Ectodermal cell (in vitro differentiated cells): ENCODE measurements at regions not wholly inside any gene's neighbourhood (a gene's known extent, or its start where the extent isn't known, plus 50 kb on each side); places are given as distances from the start of the nearest gene placed in this dataset.

Experiments used
- H3K27ac ChIP-seq: 2 replicates; pipeline ENCODE4 v1.7.0; 2013; ENCODE audit warnings: mild to moderate bottlenecking, low read depth, low read length; ENCODE audit not compliant: insufficient read depth, poor library complexity, severe bottlenecking
- H3K27me3 ChIP-seq: 2 replicates; pipeline ENCODE4 v1.7.0; 2013; ENCODE audit warnings: mild to moderate bottlenecking, low read length; ENCODE audit not compliant: insufficient read depth, control insufficient read depth, poor library complexity, severe bottlenecking
- H3K36me3 ChIP-seq: one replicate; pipeline ENCODE4 v1.7.0; 2013; ENCODE audit warnings: low read length; ENCODE audit not compliant: control insufficient read depth, insufficient read depth
- H3K4me1 ChIP-seq: one replicate; pipeline ENCODE4 v1.7.0; 2013; ENCODE audit warnings: low read length; ENCODE audit not compliant: control insufficient read depth, insufficient read depth
- H3K4me3 ChIP-seq: 2 replicates; pipeline ENCODE4 v1.7.0; 2013; ENCODE audit warnings: low read depth, low read length, control low read depth; ENCODE audit not compliant: insufficient read depth
- H3K9me3 ChIP-seq: 2 replicates; pipeline ENCODE4 v1.7.0; 2013; ENCODE audit warnings: mild to moderate bottlenecking, low read length, moderate library complexity; ENCODE audit not compliant: control insufficient read depth
- WGBS, 2 experiments: methylation state at CpG; one replicate each; pipeline ENCODE4 v1.1.7; 2013; ENCODE audit warnings: missing lambda C conversion rate in 2 of 2; 5-methylcytosine and 5-hydroxymethylcytosine counted together

DNA sequence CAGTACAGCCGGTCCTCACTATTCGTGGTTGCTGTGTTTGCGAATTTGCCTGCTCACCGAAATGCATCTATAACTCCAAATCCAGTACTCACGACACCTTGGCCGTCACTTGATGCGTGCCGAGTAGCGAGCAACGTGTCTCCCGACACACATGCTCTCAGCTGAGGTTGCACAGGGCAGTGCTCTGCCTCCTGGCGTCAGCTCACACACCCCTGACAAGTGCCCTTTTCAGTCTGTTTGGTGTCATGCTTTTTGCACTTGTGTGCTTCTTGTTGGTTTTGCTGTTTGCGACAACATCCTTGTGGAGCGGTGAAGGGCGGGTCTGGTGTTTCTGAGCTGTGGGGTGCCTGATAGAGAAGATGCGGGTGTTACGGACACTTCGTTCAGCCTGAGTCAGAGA is 110.4 kb upstream of the RFLNA start:
- WGBS, 2 experiments: 94% methylated on average over 18 of the region's 18 CpGs
- H3K27me3 ChIP-seq: no peaks in the 10 kb centered on the region
- H3K4me3 ChIP-seq: no peak overlapping the region
- H3K27ac ChIP-seq: no peak overlapping the region
- no peaks in the 10 kb centered on the region for H3K36me3 ChIP-seq
- H3K4me1 ChIP-seq: peaks cover 25% of the 10 kb centered on the region
- H3K9me3 ChIP-seq: no peaks in the 10 kb centered on the region

DNA sequence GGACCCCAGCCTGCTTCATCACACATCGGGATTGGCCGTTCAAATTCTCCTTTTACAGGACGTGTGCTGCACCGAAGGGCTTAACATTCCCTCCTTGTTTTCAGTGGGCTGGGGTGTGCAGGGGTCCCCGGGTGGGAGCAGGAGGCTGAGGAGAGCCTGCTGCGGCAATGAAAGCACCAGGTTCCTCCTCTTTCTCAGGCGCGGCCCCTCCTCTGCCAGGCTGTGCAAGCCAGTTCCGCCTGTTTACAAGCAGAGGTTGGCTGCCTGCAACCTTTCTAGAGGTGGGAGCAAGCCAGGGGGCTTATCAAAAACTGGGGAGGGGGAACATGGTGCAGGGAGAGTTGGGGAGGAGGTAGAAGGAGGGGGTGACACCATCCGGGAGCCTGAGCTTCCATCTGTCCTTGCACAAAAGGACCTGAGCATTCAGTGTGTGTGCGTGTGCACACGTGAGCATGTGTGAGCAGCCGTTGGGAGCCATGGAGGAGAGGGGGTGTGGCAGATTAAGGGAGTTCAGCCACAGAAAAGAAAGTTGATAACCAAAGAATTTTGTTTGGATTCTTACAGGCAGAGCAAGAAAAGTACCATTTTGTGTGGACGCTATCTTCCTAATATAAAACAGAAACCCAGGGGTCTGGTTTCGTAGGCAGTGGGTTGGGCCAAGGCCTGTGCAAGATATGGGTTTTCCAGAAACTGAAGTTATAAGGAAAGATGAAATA is 108.8 kb upstream of the RFLNA start:
- Histone ChIP-seq H3K27ac (no peak overlapping the region), H3K4me3 (no peak overlapping the region), H3K36me3 (no peaks in the 10 kb centered on the region), H3K4me1 (peaks cover 25% of the 10 kb centered on the region), H3K27me3 (no peaks in the 10 kb centered on the region), H3K9me3 (no peaks in the 10 kb centered on the region)
- WGBS, 2 experiments: 63% methylated on average over 15 of the region's 15 CpGs

DNA sequence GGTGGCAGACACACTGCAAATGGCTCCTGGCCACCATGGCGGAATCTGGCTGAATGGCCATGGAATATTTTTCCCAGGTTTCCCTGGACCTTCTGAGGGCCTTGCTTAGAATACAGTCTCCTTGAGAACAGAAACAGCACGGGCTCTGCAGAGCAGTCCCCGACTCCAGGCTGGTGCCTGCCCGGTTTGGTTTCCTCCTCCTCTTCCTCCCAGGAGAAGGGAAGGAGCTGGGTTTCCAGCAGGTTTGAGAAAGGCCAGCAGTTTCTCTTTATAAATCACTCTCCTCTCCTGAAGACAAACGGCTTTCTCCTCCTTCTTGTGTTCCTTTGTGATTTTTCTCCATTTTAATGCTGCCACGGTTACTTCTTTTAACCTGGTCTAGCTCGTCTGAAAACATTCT is 106.8 kb upstream of the RFLNA start:
- Histone ChIP-seq H3K27me3 (no peaks in the 10 kb centered on the region), H3K4me1 (peaks cover 25% of the 10 kb centered on the region), H3K36me3 (no peaks in the 10 kb centered on the region), H3K27ac (no peak overlapping the region), H3K9me3 (no peaks in the 10 kb centered on the region), H3K4me3 (no peak overlapping the region)
- WGBS, 2 experiments: 72 to 74% methylated on average over 7 of the region's 7 CpGs

DNA sequence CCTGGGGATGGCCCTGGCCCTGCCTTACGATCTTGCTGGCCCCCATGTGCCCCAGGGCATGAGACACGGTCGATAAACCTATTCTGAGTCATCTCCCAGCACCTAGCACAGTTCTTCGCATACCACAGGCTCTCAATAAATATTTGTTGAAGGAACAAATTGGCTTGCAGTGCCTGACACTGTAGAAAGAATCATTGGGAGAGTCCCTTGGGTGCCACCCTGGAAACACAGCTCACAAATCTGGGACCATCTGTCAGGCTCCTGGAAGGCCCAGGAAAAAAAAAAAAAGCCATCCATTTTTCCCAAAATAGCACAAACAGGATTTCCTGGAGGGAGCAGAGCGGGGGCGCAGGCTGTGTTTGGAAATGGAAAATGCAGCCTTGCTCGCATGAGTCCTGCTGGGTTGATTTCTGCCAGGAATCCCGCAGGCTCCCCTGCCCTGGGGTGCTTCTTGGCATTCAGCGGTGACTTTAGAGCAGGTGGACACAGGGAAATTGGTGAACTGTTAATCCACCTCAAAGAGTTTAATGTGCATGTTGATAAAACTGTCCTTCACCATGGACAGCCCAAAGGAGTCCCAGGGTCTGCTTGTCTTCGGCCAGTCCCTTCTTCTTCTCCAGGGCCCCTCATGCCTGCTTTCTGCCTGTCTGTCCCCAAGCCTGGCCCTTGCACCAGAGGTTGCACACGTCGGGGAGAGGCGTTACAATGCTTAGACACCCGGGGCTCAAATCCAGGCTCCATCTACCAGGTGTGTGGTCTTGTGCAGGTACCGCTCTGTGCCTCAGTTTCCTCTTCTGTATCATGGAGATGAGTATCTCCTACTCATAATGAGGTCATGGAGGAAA is 106.1 kb upstream of the RFLNA start:
- H3K9me3 ChIP-seq: no peaks in the 10 kb centered on the region
- peaks cover 25% of the 10 kb centered on the region for H3K4me1 ChIP-seq
- H3K27me3 ChIP-seq: no peaks in the 10 kb centered on the region
- 74 to 78% methylated on average over 15 of the region's 15 CpGs for WGBS, 2 experiments
- no peak overlapping the region for H3K27ac ChIP-seq
- H3K36me3 ChIP-seq: no peaks in the 10 kb centered on the region
- no peak overlapping the region for H3K4me3 ChIP-seq

DNA sequence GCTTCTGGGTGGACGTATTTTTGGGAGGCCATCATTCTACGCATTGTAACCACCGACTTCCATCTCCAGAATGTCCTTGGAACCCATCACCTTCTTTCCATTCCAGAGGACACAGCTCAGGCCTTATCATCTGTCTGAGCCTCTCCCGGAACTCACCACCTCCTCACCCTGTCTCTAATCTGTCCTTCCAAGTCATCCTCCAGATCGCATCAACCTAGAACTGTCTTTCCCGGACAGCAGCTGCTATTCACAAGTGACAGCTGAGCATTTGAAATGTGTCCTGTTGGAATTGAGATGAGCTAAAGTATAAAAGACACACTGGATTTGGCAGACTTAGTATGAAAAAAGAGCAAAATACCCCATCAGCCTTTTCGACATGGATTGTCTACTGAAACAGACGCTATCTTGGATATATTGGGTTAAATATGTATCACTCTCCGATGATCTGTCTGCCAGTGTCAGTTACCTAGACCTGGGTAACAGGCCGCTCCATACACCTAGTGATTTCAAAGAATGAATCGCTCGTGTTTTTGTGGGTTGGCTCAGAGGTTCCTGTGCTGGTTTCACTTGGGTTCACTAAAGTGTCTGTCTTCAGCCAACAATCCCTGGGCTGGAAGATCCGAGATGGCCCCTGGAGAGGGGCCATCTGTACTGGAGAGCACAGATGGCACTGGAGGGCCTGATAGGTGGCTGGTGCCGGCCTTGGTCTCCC is 104.4 kb upstream of the RFLNA start:
- Histone ChIP-seq H3K27me3 (no peaks in the 10 kb centered on the region), H3K4me1 (peaks cover 25% of the 10 kb centered on the region), H3K4me3 (no peak overlapping the region), H3K36me3 (no peaks in the 10 kb centered on the region), H3K9me3 (no peaks in the 10 kb centered on the region), H3K27ac (no peak overlapping the region)
- 95 to 96% methylated on average over 14 of the region's 14 CpGs for WGBS, 2 experiments

DNA sequence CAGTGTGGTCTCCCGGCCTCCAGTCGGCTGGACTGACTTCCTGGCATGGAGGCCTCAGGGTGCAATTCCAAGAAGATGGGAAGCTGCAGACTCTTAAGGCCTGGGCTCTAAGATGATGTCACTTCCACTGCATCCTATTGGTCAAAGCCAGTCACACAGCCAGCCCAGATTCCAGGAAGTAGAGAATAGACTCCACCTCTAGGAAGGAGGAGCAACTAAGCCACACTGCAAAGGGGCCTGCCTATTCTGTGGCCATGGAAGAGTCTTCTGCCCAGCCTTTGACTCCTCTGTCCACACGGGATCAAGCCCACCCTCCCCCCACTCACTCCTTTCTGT is 103.9 kb upstream of the RFLNA start:
- Histone ChIP-seq H3K27ac (no peak overlapping the region), H3K4me1 (peaks cover 19% of the 10 kb centered on the region)
- 91 to 92% methylated on average over 3 of the region's 3 CpGs for WGBS, 2 experiments

DNA sequence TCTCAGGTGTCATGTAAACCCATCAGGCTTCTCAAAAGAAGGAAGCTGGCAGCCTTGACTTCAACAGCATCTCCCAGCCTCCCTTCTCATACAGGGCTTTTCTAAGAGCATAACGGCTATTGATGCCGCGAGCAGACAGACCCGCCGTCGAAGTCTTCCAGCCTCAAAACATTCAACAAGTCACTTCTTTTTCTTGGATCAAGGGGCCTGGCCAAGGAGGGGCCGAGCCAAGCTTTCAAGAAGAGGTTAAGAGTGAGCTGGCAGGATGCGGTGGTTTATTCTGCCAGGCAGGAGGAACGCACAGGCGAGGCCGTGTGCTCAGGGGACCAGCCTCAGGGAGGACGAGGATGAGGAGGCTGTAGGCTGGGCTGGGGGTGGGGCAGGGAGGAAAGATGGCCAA is 102.9 kb upstream of the RFLNA start:
- Histone ChIP-seq H3K4me3 (no peak overlapping the region), H3K27me3 (no peaks in the 10 kb centered on the region), H3K4me1 (peaks cover 12% of the 10 kb centered on the region), H3K9me3 (no peaks in the 10 kb centered on the region), H3K36me3 (no peaks in the 10 kb centered on the region), H3K27ac (no peak overlapping the region)
- WGBS, 2 experiments: 95% methylated on average over 12 of the region's 12 CpGs

More for the DNA sequence above, 103.9 kb upstream of the RFLNA start:
- no peaks in the 10 kb centered on the region for H3K9me3 ChIP-seq
- no peak overlapping the region for H3K4me3 ChIP-seq
- no peaks in the 10 kb centered on the region for H3K27me3 ChIP-seq
- no peaks in the 10 kb centered on the region for H3K36me3 ChIP-seq

DNA sequence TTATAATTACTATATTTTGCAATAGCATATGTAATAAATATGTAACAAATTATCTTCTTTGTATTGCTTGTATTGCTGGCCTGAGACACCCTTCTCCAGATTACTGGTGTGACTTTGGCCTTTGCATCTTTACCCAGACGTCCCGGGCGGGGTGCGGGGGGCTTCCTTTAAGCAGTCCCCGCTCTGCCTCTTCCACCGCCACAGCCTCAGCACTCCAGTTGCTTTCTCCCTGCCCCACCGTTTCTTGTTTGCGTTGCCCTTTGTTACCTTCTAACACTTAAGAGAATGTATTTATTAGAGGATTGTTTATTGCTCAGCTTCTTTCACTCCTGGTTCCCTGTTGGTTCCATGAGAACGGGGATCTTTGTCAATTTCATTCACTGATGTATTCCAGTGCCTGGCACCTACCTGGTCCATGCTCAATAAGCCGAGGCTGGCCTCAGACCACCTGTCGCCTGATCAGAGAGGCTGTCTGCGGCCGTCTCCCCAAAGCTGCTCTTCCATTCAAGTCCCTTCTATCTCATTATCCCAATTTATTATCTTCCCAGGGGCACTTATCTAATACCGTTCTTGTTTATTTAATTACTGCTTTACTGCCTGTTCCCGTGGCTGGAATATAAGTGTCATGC is 100.5 kb upstream of the RFLNA start:
- Histone ChIP-seq H3K27me3 (no peaks in the 10 kb centered on the region), H3K36me3 (no peaks in the 10 kb centered on the region), H3K9me3 (no peaks in the 10 kb centered on the region), H3K4me3 (no peak overlapping the region), H3K27ac (no peak overlapping the region), H3K4me1 (no peaks in the 10 kb centered on the region)
- 94 to 95% methylated on average over 13 to 14 of the region's 15 CpGs for WGBS, 2 experiments

DNA sequence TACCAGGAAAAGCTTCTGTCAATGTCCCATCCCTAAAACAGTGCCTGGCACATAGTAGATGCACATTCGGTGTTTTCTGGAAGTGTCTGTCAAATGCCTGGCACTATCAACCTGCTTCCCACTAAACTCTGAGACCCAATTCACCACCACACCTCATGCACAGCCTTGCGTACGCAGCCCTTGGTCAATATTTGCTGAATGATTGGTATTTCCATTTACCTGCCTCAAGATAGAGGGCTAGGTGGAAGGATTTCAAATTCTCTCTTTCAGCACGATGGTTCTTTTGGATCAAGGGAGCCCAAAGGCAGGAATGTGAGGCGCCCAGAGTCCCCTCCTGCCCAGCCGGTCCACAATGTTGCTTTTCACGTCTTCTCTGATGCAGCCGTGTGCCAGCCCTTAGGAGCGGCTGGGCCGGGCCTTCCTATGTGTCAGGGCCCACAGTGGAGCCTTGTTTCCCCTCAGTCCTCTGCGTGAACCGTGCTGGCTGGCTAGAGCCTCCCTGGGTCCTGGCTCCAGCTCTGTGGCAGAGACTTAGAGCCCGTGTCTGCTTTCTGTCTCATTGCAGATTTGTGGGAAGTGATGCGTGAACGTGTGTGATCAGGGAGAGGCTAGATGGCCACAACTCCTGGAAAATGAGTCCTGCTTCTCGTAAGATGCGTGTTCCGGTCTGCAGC is 99.9 kb upstream of the RFLNA start:
- H3K4me3 ChIP-seq: no peak overlapping the region
- H3K9me3 ChIP-seq: no peaks in the 10 kb centered on the region
- H3K4me1 ChIP-seq: no peaks in the 10 kb centered on the region
- H3K27me3 ChIP-seq: no peaks in the 10 kb centered on the region
- H3K27ac ChIP-seq: no peak overlapping the region
- 93% methylated on average over 18 of the region's 18 CpGs for WGBS, 2 experiments
- no peaks in the 10 kb centered on the region for H3K36me3 ChIP-seq
